HCT116 (cell line): ENCODE measurements at regions not wholly inside any gene's neighbourhood (a gene's known extent, or its start where the extent isn't known, plus 50 kb on each side); places are given as distances from the start of the nearest gene placed in this dataset.

Source experiments
- ATAC-seq: fragments of 200-7000 bp; cut with Tn5 transposase; 2 replicates; pipeline ENCODE4 v1.9.1; 2020; ENCODE audit warnings: mild to moderate bottlenecking, moderate library complexity
- BruUV-seq: library from RNA; stranded (reverse); fragments of 400-500 nt; replicated peaks from 2 replicates; lab custom pipeline; 2021; lab: Mats Ljungman, UMichigan
- CTCF ChIA-PET: fragments of 300-600 bp; sonication (Branson Sonifier 250); formaldehyde crosslinking; loops from one replicate; lab custom pipeline; 2021; ENCODE audit warnings: antibody characterized with exemption; lab: Charles Lee
- POLR2A ChIA-PET: fragments of 300-600, 350-600 bp; sonication (Branson Sonifier 250); formaldehyde crosslinking; loops from one replicate; lab custom pipeline; 2021; ENCODE audit warnings: antibody characterized with exemption; lab: Charles Lee
- RAD21 ChIA-PET, 2 experiments: fragments of 300-600 bp; sonication (Branson Sonifier 250); formaldehyde crosslinking; loops; one replicate each; lab custom pipeline; 2023; ENCODE audit warnings: low total read pairs in 2 of 2; ENCODE audit not compliant: uncharacterized antibody in 2 of 2, unreplicated experiment in 2 of 2, low non-redundant PET in 1 of 2; lab: Charles Lee
- DNase-seq: peaks from one replicate; pipeline ENCODE4 v3.0.0-alpha.2; 2010; ENCODE audit warnings: low read depth, low spot score
- H2AFZ ChIP-seq: fragments of 200-600 bp; shearing (Covaris generic), sonication (generic); 2 replicates; pipeline ENCODE4 v1.6.1; 2017; ENCODE audit warnings: low read depth, mixed run types, mixed read lengths, antibody characterized with exemption, low read length; ENCODE audit not compliant: poor library complexity, severe bottlenecking
- H3K27ac ChIP-seq: 2 replicates; pipeline ENCODE4 v1.5.1; 2012; ENCODE audit warnings: low read depth, low read length
- H3K27me3 ChIP-seq: fragments of 200-600 bp; sonication (generic); 2 replicates; pipeline ENCODE4 v1.6.1; 2016; ENCODE audit warnings: mixed run types, low read length, mixed read lengths; ENCODE audit not compliant: insufficient read depth
- H3K36me3 ChIP-seq, 2 experiments: fragments of 200-500 bp in 1 of 2; fragments of 200-600 bp in 1 of 2; sonication (Bioruptor generic) in 1 of 2; sonication (generic) in 1 of 2; 2 replicates each; pipeline versions ENCODE4 v1.5.1 to v1.6.1; 2014 to 2016; ENCODE audit warnings: low read length in 2 of 2, inconsistent platforms in 1 of 2, mixed read lengths in 1 of 2, mixed run types in 1 of 2; ENCODE audit not compliant: insufficient read depth in 2 of 2, control insufficient read depth in 1 of 2
- H3K4me1 ChIP-seq, 2 experiments: fragments of 200-600 bp in 1 of 2; sonication (generic) in 1 of 2; 2 replicates each; pipeline versions ENCODE4 v1.5.1 to v1.6.1; 2012 to 2017; ENCODE audit warnings: low read length in 2 of 2, inconsistent platforms in 1 of 2, mild to moderate bottlenecking in 1 of 2, mixed read lengths in 1 of 2, mixed run types in 1 of 2, moderate library complexity in 1 of 2; ENCODE audit not compliant: insufficient read depth in 2 of 2, control insufficient read depth in 1 of 2
- H3K4me2 ChIP-seq: fragments of 200-600 bp; sonication (generic); 2 replicates; pipeline ENCODE4 v1.6.1; 2017; ENCODE audit warnings: mixed run types, low read length, mixed read lengths
- H3K4me3 ChIP-seq, 2 experiments: fragments of 200-600 bp in 1 of 2; sonication (generic) in 1 of 2; replicated peaks in 1 of 2; 2 replicates each; pipeline ENCODE4 v1.5.1; 2011 to 2016; ENCODE audit warnings: low read length in 2 of 2, control low read depth in 1 of 2, low read depth in 1 of 2, mild to moderate bottlenecking in 1 of 2, mixed read lengths in 1 of 2, mixed run types in 1 of 2
- H3K79me2 ChIP-seq: fragments of 200-600 bp; sonication (generic); 2 replicates; pipeline ENCODE4 v1.6.1; 2017; ENCODE audit warnings: mild to moderate bottlenecking, mixed run types, low read length, moderate library complexity, mixed read lengths; ENCODE audit not compliant: insufficient read depth
- H3K9ac ChIP-seq: fragments of 200-600 bp; sonication (generic); 2 replicates; pipeline ENCODE4 v1.6.1; 2016; ENCODE audit warnings: low read length, mixed read lengths
- H3K9me2 ChIP-seq: fragments of 200-600 bp; sonication (generic), shearing (Covaris generic); 2 replicates; pipeline ENCODE4 v1.6.1; 2017; ENCODE audit warnings: mixed run types, mild to moderate bottlenecking, moderate library complexity; ENCODE audit not compliant: insufficient read depth
- H3K9me3 ChIP-seq, 2 experiments: fragments of 200-500 bp in 1 of 2; fragments of 200-600 bp in 1 of 2; sonication (Bioruptor generic) in 1 of 2; sonication (generic) in 1 of 2; 2 replicates each; pipeline ENCODE4 v1.6.1; 2014 to 2017; ENCODE audit warnings: low read length in 2 of 2, mixed read lengths in 2 of 2, inconsistent platforms in 1 of 2, low read depth in 1 of 2, mild to moderate bottlenecking in 1 of 2, mixed run types in 1 of 2, moderate library complexity in 1 of 2; ENCODE audit not compliant: control insufficient read depth in 1 of 2, insufficient read depth in 1 of 2
- H4K20me1 ChIP-seq: fragments of 200-600 bp; sonication (generic), shearing (Covaris generic); 2 replicates; pipeline ENCODE4 v1.6.1; 2017; ENCODE audit warnings: mixed run types, mild to moderate bottlenecking, moderate library complexity; ENCODE audit not compliant: insufficient read depth
- ATF3 ChIP-seq: IDR thresholded peaks from 2 replicates; pipeline ENCODE4 v1.6.1; 2012
- CBX3 ChIP-seq: IDR thresholded peaks from 2 replicates; pipeline ENCODE4 v1.6.1; 2012; ENCODE audit warnings: low read depth
- CTCF ChIP-seq, 3 experiments: fragments of 200-600 bp in 1 of 3; sonication (generic) in 1 of 3; IDR thresholded peaks in 2 of 3; conservative IDR thresholded peaks in 1 of 3; 2 replicates each; pipeline ENCODE4 v1.5.1; 2012 to 2017; ENCODE audit warnings: low read depth in 2 of 3, low read length in 2 of 3, antibody characterized with exemption in 1 of 3, borderline replicate concordance in 1 of 3, control low read depth in 1 of 3, mild to moderate bottlenecking in 1 of 3, mixed read lengths in 1 of 3, mixed run types in 1 of 3, moderate library complexity in 1 of 3; ENCODE audit not compliant: insufficient read depth in 1 of 3
- EGR1 ChIP-seq: IDR thresholded peaks from 2 replicates; pipeline ENCODE4 v1.6.1; 2012; ENCODE audit warnings: low read depth
- ELF1 ChIP-seq: IDR thresholded peaks from 2 replicates; pipeline ENCODE4 v1.6.1; 2012; ENCODE audit warnings: low read depth, borderline replicate concordance
- EZH2phosphoT487 ChIP-seq: fragments of 200-600 bp; IDR thresholded peaks from 2 replicates; pipeline ENCODE4 v1.6.1; 2018; ENCODE audit warnings: antibody characterized with exemption, borderline replicate concordance
- FOSL1 ChIP-seq: IDR thresholded peaks from 2 replicates; pipeline ENCODE4 v1.6.1; 2012; ENCODE audit warnings: low read depth
- JUND ChIP-seq: IDR thresholded peaks from 2 replicates; pipeline ENCODE4 v1.6.1; 2012
- MAX ChIP-seq: IDR thresholded peaks from 2 replicates; pipeline ENCODE4 v1.6.1; 2012
- POLR2A ChIP-seq: IDR thresholded peaks from 2 replicates; pipeline ENCODE4 v1.7.0; 2011; ENCODE audit warnings: borderline replicate concordance; ENCODE audit not compliant: insufficient read depth, insufficient read length; ENCODE audit errors: extremely low read depth
- POLR2AphosphoS5 ChIP-seq: IDR thresholded peaks from 2 replicates; pipeline ENCODE4 v1.6.1; 2011; ENCODE audit warnings: mild to moderate bottlenecking, low read depth, low read length, moderate library complexity
- RAD21 ChIP-seq: IDR thresholded peaks from 2 replicates; pipeline ENCODE4 v1.6.1; 2012; ENCODE audit warnings: low read depth, mild to moderate bottlenecking
- REST ChIP-seq: IDR thresholded peaks from 2 replicates; pipeline ENCODE4 v1.6.1; 2012; ENCODE audit warnings: low read depth
- SP1 ChIP-seq: IDR thresholded peaks from 2 replicates; pipeline ENCODE4 v1.6.1; 2012; ENCODE audit warnings: low read depth
- SRF ChIP-seq: IDR thresholded peaks from 2 replicates; pipeline ENCODE4 v1.6.1; 2012; ENCODE audit warnings: low read depth
- TCF7L2 ChIP-seq: IDR thresholded peaks from 2 replicates; pipeline ENCODE4 v1.7.0; 2011; ENCODE audit warnings: borderline replicate concordance, inconsistent platforms; ENCODE audit not compliant: insufficient read depth, insufficient read length; ENCODE audit errors: extremely low read depth
- ZFX ChIP-seq: fragments of 450-650 bp; IDR thresholded peaks from 2 replicates; pipeline ENCODE4 v1.6.1; 2017
- ZNF274 ChIP-seq: fragments of 200-500 bp; sonication (Bioruptor generic); IDR thresholded peaks from 2 replicates; pipeline ENCODE4 v1.6.1; 2014; ENCODE audit warnings: mild to moderate bottlenecking, low read depth, low read length, inconsistent platforms
- intact Hi-C: fragments of 100-400 bp; cut with micrococcal nuclease; formaldehyde crosslinking; loops from 2 replicates; pipeline ENCODE4 v1.10.0; 2022

GRCh38 chr9:13491138-13491492, 211.6 kb upstream of the MPDZ start:
- TF ChIP-seq EGR1 (no peak), JUND (no peak), FOSL1 (no peak), ELF1 (no peak), TCF7L2 (no peak), SRF (no peak), CBX3 (no peak), POLR2AphosphoS5 (no peak), SP1 (no peak), POLR2A (no peak), CTCF (IDR thresholded peaks at IDR 0.05 in 2 of 3, conservative IDR thresholded peaks at IDR 0.05 in 1 of 3; ENCODE audit: borderline replicate concordance in 1 of 3, insufficient read depth in 1 of 3, low read depth in 2 of 3, low read length in 2 of 3) (no peak), ZFX (no peak), ATF3 (no peak), RAD21 (no peak), REST (no peak), MAX (no peak), EZH2phosphoT487 (no peak), ZNF274 (no peak)
- TF ChIP-seq, all 23 proteins: peak for 0
- H3K9me2 ChIP-seq = no peaks in the 10 kb centered on the region
- ChIA-PET RAD21 (no interaction called here), POLR2A (no interaction called here), CTCF (no interaction called here)
- H2AFZ ChIP-seq = no peak overlapping the region
- H3K79me2 ChIP-seq = no peaks in the 10 kb centered on the region
- no peak overlapping the region for H3K4me3 ChIP-seq
- no peaks in the 10 kb centered on the region for H3K4me1 ChIP-seq
- no peak overlapping the region for H3K9ac ChIP-seq
- no peak overlapping the region for H3K27ac ChIP-seq
- BruUV-seq = no TSS peak
- H3K9me3 ChIP-seq = peaks cover 0 to 4% of the 10 kb centered on the region in 2 experiments; a peak in 1 of 4 replicates
- H3K4me2 ChIP-seq = no peak overlapping the region
- intact Hi-C loops = no loop called here
- no peaks in the 10 kb centered on the region for H3K36me3 ChIP-seq
- no peaks in the 10 kb centered on the region for H3K27me3 ChIP-seq
- no peak for ATAC-seq
- no peak for DNase-seq
- H4K20me1 ChIP-seq = no peaks in the 10 kb centered on the region
